OCI-LY7 (cell line): ENCODE measurements at regions not wholly inside any gene's neighbourhood (a gene's known extent, or its start where the extent isn't known, plus 50 kb on each side); places are given as distances from the start of the nearest gene placed in this dataset.

Experiments
- BruUV-seq: library from RNA; stranded (reverse); fragments of 400-500 nt; replicated peaks from 2 replicates; lab custom pipeline; 2021; lab: Mats Ljungman, UMichigan
- CTCF ChIA-PET: fragments of 300-600 bp; sonication (Branson Sonifier 250); formaldehyde crosslinking; loops from one replicate; lab custom pipeline; 2022; ENCODE audit warnings: antibody characterized with exemption; ENCODE audit not compliant: unreplicated experiment; lab: Charles Lee
- POLR2A ChIA-PET: fragments of 300-600 bp; sonication (Branson Sonifier 250); formaldehyde crosslinking; loops from one replicate; lab custom pipeline; 2022; ENCODE audit warnings: antibody characterized with exemption; lab: Charles Lee
- DNase-seq: peaks from one replicate; pipeline ENCODE4 v3.0.0-alpha.2; 2015; ENCODE audit warnings: low spot score
- H2AFZ ChIP-seq: fragments of 200-600 bp; sonication (generic), shearing (Covaris generic); 2 replicates; pipeline ENCODE4 v1.6.1; 2014; ENCODE audit warnings: mild to moderate bottlenecking, antibody characterized with exemption, low read length, moderate library complexity
- H3K27ac ChIP-seq: fragments of 200-600 bp; sonication (generic); 2 replicates; pipeline ENCODE4 v1.5.1; 2014; ENCODE audit warnings: mixed run types, low read depth, mild to moderate bottlenecking, moderate library complexity, low read length, inconsistent platforms; ENCODE audit not compliant: poor library complexity, severe bottlenecking
- H3K36me3 ChIP-seq: fragments of 200-600 bp; sonication (generic); 2 replicates; pipeline ENCODE4 v1.6.1; 2014; ENCODE audit warnings: mild to moderate bottlenecking, antibody characterized with exemption, low read length, moderate library complexity, mixed read lengths; ENCODE audit not compliant: insufficient read depth
- H3K4me1 ChIP-seq: fragments of 200-600 bp; sonication (generic); 2 replicates; pipeline ENCODE4 v1.5.1; 2014; ENCODE audit warnings: mild to moderate bottlenecking, low read length; ENCODE audit not compliant: insufficient read depth, poor library complexity, severe bottlenecking
- H3K4me2 ChIP-seq: fragments of 200-600 bp; sonication (generic); 2 replicates; pipeline ENCODE4 v1.6.1; 2014; ENCODE audit warnings: mild to moderate bottlenecking, low read length
- H3K4me3 ChIP-seq: fragments of 200-600 bp; sonication (generic); 2 replicates; pipeline ENCODE4 v1.5.1; 2014; ENCODE audit warnings: mild to moderate bottlenecking, low read depth, low read length; ENCODE audit not compliant: poor library complexity, severe bottlenecking
- H3K79me2 ChIP-seq: fragments of 200-600 bp; sonication (generic); 2 replicates; pipeline ENCODE4 v1.6.1; 2016; ENCODE audit warnings: low read depth, mild to moderate bottlenecking, low read length, moderate library complexity, mixed read lengths; ENCODE audit not compliant: insufficient read depth
- H3K9me2 ChIP-seq: fragments of 200-600 bp; sonication (generic); 2 replicates; pipeline ENCODE4 v1.6.1; 2016; ENCODE audit warnings: mild to moderate bottlenecking, low read length, mixed read lengths; ENCODE audit not compliant: insufficient read depth
- H3K9me3 ChIP-seq: fragments of 200-600 bp; sonication (generic); 2 replicates; pipeline ENCODE4 v1.6.1; 2014; ENCODE audit warnings: mild to moderate bottlenecking, mixed run types, low read length, mixed read lengths
- H4K20me1 ChIP-seq: fragments of 200-600 bp; sonication (generic); 2 replicates; pipeline ENCODE4 v1.6.1; 2014; ENCODE audit warnings: mild to moderate bottlenecking, antibody characterized with exemption, low read length, moderate library complexity, mixed read lengths; ENCODE audit not compliant: insufficient read depth
- EZH2phosphoT487 ChIP-seq: fragments of 200-600 bp; sonication (generic); IDR thresholded peaks from 2 replicates; pipeline ENCODE4 v1.6.1; 2018; ENCODE audit warnings: low read depth, borderline replicate concordance, mild to moderate bottlenecking, mixed run types, antibody characterized with exemption, low read length, moderate library complexity, mixed read lengths
- intact Hi-C: fragments of 100-400 bp; cut with micrococcal nuclease; formaldehyde crosslinking; loops from one replicate; pipeline ENCODE4 v1.10.0; 2022; ENCODE audit not compliant: unreplicated experiment
- TF ChIP-seq, protein P1 (sequence below): fragments of 200-600 bp; sonication (generic); conservative IDR thresholded peaks from 2 replicates; pipeline ENCODE4 v1.5.1; 2014; ENCODE audit warnings: mild to moderate bottlenecking, antibody characterized with exemption, low read length, moderate library complexity, mixed read lengths

DNA sequence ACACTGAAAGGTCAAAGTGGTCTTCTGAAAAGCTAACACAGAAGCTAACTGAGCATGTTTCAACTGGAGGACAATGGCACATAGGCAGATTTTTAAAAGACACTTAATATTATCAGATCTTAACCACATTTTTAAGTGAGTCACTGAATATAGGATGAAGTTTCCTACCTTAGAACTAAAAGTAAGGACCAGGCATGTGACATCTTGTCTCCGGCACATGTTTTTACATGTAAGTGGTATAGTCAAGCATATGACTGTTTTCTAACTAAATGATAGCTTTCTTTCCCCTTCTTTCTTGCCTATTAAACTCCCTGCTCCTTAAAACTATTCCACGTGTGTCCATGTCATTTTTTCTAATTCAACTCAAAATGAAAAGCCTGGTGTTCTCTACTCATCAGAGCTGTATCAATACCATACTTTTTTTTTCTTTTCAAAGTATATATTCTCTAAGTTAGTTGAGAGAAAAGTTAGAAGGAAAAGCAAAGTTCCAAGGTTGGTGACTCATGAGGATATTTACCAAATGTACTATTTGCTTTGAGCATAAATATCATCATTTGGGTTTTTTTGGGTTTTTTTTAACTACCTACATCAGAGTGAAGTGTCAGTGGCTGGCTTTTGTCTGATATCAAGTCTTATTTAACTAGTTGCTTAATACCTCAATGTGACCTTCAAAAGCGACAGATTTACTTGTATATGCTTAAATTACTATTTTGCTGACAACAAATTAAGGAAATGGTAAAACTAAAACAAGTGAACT lies 127.5 kb downstream of the CRPPA start:
- DNase-seq = no peak
- Histone ChIP-seq H4K20me1 (no peaks in the 10 kb centered on the region; the same call in 1 of the 2 replicates), H3K9me2 (no peaks in the 10 kb centered on the region), H3K4me3 (no peak overlapping the region), H3K27ac (no peak overlapping the region), H3K36me3 (no peaks in the 10 kb centered on the region), H3K79me2 (no peaks in the 10 kb centered on the region), H3K9me3 (no peaks in the 10 kb centered on the region), H3K4me1 (no peaks in the 10 kb centered on the region), H2AFZ (no peak overlapping the region), H3K4me2 (no peak overlapping the region)
- ChIA-PET POLR2A (no interaction called here), CTCF (no interaction called here)
- TF ChIP-seq, protein P1, sequence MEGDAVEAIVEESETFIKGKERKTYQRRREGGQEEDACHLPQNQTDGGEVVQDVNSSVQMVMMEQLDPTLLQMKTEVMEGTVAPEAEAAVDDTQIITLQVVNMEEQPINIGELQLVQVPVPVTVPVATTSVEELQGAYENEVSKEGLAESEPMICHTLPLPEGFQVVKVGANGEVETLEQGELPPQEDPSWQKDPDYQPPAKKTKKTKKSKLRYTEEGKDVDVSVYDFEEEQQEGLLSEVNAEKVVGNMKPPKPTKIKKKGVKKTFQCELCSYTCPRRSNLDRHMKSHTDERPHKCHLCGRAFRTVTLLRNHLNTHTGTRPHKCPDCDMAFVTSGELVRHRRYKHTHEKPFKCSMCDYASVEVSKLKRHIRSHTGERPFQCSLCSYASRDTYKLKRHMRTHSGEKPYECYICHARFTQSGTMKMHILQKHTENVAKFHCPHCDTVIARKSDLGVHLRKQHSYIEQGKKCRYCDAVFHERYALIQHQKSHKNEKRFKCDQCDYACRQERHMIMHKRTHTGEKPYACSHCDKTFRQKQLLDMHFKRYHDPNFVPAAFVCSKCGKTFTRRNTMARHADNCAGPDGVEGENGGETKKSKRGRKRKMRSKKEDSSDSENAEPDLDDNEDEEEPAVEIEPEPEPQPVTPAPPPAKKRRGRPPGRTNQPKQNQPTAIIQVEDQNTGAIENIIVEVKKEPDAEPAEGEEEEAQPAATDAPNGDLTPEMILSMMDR = no peak
- TF ChIP-seq EZH2phosphoT487 = no peak
- BruUV-seq = no TSS peak
- intact Hi-C loops = no loop called here

DNA sequence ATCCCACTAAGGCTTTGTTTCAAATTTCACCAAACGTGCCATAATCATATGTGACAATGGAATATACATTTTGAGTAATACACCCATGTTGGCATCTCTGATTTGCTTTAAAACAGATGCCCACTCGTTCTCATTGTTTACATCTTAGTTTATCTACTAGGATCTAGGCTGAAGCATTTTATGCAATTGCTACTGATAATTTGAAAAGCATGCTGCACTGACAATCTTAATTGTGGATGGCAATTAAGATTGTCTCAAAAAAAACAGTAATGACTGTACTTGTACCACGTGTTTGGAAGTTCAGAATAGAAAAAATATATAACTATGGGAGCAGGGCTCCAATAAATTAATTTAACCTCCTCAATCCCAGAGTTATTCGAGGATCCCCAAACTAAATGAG lies 136.8 kb downstream of the CRPPA start:
- no peaks in the 10 kb centered on the region for H3K36me3 ChIP-seq
- H3K4me3 ChIP-seq = no peak overlapping the region
- H3K9me3 ChIP-seq = no peaks in the 10 kb centered on the region
- no peaks in the 10 kb centered on the region for H3K4me1 ChIP-seq
- CTCF ChIA-PET = no interaction called here
- no peak overlapping the region for H2AFZ ChIP-seq
- no peak for DNase-seq
- intact Hi-C loops = no loop called here
- TF ChIP-seq, protein P1 = no peak
- TF ChIP-seq EZH2phosphoT487 = no peak
- POLR2A ChIA-PET = interaction anchor here (0.7 kb wide), 1 partner anchor 1338 kb away, joined by 3 read pairs; no protein-coding TSS in a partner anchor
- no peaks in the 10 kb centered on the region for H3K9me2 ChIP-seq
- no peaks in the 10 kb centered on the region for H3K79me2 ChIP-seq
- H4K20me1 ChIP-seq = no peaks in the 10 kb centered on the region
- H3K27ac ChIP-seq = no peak overlapping the region
- H3K4me2 ChIP-seq = no peak overlapping the region
- BruUV-seq = no TSS peak

DNA sequence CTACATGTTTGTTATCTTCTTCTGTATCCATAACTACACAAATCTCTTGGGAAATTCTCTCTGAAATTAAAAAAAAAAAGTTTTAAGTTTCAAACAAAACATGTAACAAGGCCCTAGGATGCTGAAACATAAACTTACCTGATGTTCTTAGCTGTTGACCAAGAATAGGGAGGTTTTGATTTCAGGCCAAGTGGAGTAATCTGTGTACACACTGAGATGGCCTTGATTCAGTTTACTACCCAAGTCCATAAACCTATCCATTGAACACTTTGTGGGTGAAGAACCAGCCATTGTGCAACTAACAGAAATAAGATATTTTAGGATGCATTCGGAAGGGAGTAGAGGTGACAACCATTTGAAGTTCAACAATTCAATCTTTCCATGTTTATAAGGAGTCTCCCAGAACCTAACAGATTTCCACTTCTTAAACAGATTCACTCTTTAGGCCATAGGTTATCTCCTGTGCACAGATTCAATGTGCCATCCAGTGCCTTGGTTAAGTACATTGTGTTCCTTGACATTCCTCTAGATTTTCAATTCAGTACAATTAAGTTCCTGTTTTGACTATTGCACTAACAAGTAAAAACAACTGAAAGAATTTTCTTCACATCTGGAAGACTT lies 143.1 kb downstream of the CRPPA start:
- Histone ChIP-seq H3K9me2 (no peaks in the 10 kb centered on the region), H3K4me1 (no peaks in the 10 kb centered on the region), H3K9me3 (no peaks in the 10 kb centered on the region), H3K27ac (no peak overlapping the region), H2AFZ (no peak overlapping the region), H3K79me2 (no peaks in the 10 kb centered on the region), H4K20me1 (no peaks in the 10 kb centered on the region), H3K4me2 (no peak overlapping the region), H3K36me3 (no peaks in the 10 kb centered on the region), H3K4me3 (no peak overlapping the region)
- intact Hi-C loops = no loop called here
- CTCF ChIA-PET = no interaction called here
- TF ChIP-seq EZH2phosphoT487 = no peak
- TF ChIP-seq, protein P1 = no peak
- POLR2A ChIA-PET = interaction anchor here (0.7 kb wide), 1 partner anchor 18 kb away, joined by 3 read pairs; no protein-coding TSS in a partner anchor
- no TSS peak for BruUV-seq
- no peak for DNase-seq
